Right lobe of liver (tissue), 4 donors: ENCODE measurements at regions not wholly inside any gene's neighbourhood (a gene's known extent, or its start where the extent isn't known, plus 50 kb on each side); places are given as distances from the start of the nearest gene placed in this dataset.

Experiments
- CTCF ChIP-seq, 4 donors: fragments of 200-600 bp in 3 of 4; fragments of 450-650 bp in 1 of 4; IDR thresholded peaks; one replicate each; pipeline versions ENCODE4 v1.5.1 to v1.8.0; 2016 to 2022; ENCODE audit warnings: antibody characterized with exemption in 4 of 4, mild to moderate bottlenecking in 2 of 4
- POLR2A ChIP-seq: fragments of 450-650 bp; IDR thresholded peaks from one replicate; pipeline ENCODE4 v1.6.1; 2017; ENCODE audit warnings: antibody characterized with exemption, mild to moderate bottlenecking
- donor health status: DM: no; HTN: no; CAD: no.
- donor health status: DM: no; HTN: no; CAD: no.
- donor health status: DM: no; HTN: yes; CAD: no.

DNA sequence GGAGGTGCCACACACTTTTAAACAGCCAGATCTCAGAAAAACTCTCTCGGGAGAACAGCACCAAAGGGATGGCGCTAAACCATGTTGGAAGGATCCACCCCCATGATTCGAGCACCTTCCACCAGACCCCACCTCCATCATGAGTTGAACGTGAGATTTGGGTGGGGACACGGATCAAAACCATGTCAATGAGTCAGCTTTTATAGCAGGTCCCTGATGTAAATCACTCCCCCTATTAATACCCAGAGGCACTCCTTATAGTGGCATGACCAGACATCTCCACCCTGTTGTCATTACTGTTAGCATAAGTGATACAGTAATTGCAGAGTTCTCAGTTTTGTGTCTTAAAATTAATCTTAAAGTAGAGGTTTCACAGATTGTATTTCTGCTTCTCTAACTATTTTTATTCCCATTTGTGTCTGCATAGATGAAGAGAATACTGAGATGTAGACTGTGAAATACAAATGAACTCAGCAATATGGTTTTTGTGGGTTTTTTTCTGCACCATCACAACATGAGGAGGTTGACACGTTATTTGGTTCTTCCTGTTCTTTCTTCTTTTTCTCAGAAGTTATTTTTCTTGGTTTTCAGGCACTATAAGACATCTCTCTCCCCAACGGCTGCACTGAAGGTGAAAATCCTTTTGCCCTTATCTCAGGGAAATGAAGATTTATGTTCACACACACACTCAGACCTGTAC lies 218.2 kb downstream of the ARL4C start:
- TF ChIP-seq POLR2A (no peak), CTCF (IDR thresholded peaks at IDR 0.05) (no peak)
